ENCODE measurements at regions not wholly inside any gene's neighbourhood (a gene's known extent, or its start where the extent isn't known, plus 50 kb on each side); places are given as distances from the start of the nearest gene placed in this dataset.

DNA sequence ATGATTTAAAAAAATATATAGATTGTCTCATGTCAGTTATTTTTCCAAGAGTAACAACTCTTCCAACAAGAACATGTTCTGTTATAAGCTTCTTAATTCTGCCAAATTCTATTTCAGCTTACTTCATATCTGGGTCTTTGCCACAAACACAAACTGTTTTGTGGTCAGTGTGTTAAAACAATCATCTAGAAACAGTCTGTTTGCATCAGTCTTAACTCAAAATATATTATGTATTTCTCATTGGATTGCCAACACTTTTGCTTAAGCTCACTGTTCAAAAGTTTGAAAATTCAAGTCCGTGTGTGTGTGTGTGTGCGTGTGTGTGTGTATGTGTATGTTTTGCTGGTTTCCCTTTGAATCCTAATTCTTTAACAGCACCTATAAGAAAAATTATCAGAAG, 752.3 kb upstream of the NDST4 start:
- no peak for TF ChIP-seq POLR2AphosphoS5 (IDR thresholded peaks at IDR 0.05; ENCODE audit: low read depth, low read length)
- TF ChIP-seq SIN3A (IDR thresholded peaks at IDR 0.05; ENCODE audit: borderline replicate concordance, insufficient read depth, low read length) = no peak
- no peak for TF ChIP-seq TAF1 (IDR thresholded peaks at IDR 0.05; ENCODE audit: borderline replicate concordance, insufficient read depth, low read length)
- TF ChIP-seq, protein P1, sequence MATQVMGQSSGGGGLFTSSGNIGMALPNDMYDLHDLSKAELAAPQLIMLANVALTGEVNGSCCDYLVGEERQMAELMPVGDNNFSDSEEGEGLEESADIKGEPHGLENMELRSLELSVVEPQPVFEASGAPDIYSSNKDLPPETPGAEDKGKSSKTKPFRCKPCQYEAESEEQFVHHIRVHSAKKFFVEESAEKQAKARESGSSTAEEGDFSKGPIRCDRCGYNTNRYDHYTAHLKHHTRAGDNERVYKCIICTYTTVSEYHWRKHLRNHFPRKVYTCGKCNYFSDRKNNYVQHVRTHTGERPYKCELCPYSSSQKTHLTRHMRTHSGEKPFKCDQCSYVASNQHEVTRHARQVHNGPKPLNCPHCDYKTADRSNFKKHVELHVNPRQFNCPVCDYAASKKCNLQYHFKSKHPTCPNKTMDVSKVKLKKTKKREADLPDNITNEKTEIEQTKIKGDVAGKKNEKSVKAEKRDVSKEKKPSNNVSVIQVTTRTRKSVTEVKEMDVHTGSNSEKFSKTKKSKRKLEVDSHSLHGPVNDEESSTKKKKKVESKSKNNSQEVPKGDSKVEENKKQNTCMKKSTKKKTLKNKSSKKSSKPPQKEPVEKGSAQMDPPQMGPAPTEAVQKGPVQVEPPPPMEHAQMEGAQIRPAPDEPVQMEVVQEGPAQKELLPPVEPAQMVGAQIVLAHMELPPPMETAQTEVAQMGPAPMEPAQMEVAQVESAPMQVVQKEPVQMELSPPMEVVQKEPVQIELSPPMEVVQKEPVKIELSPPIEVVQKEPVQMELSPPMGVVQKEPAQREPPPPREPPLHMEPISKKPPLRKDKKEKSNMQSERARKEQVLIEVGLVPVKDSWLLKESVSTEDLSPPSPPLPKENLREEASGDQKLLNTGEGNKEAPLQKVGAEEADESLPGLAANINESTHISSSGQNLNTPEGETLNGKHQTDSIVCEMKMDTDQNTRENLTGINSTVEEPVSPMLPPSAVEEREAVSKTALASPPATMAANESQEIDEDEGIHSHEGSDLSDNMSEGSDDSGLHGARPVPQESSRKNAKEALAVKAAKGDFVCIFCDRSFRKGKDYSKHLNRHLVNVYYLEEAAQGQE (IDR thresholded peaks at IDR 0.05; ENCODE audit: insufficient read depth in 1 of 2, low read depth in 2 of 2, low read length in 2 of 2) = no peak
- no peak for TF ChIP-seq FOXP2 (optimal IDR thresholded peaks at IDR 0.05; ENCODE audit: borderline replicate concordance, extremely low read depth, extremely low read length, insufficient read depth)

DNA sequence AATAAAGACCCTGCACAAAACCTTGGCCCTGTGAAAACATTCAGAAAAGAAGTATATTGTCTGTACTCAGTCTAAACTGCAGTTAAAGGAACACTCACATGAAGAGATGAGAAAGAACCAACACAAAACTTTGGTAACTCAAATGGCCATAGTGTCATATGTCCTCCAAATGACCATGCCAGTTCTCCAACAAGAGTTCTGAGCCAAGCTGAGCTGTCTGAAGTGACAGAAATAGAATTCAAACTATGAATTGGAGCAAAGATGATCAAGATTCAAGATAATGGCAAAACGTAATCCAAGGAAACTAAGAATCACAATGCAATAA, 739.3 kb upstream of the NDST4 start:
- TF ChIP-seq POLR2AphosphoS5 (IDR thresholded peaks at IDR 0.05; ENCODE audit: low read depth, low read length) (no peak), SIN3A (IDR thresholded peaks at IDR 0.05; ENCODE audit: borderline replicate concordance, insufficient read depth, low read length) (no peak), TAF1 (IDR thresholded peaks at IDR 0.05; ENCODE audit: borderline replicate concordance, insufficient read depth, low read length) (no peak), FOXP2 (optimal IDR thresholded peaks at IDR 0.05; ENCODE audit: borderline replicate concordance, extremely low read depth, extremely low read length, insufficient read depth) (no peak)
- TF ChIP-seq, protein P1 (IDR thresholded peaks at IDR 0.05; ENCODE audit: insufficient read depth in 1 of 2, low read depth in 2 of 2, low read length in 2 of 2) = no peak

DNA sequence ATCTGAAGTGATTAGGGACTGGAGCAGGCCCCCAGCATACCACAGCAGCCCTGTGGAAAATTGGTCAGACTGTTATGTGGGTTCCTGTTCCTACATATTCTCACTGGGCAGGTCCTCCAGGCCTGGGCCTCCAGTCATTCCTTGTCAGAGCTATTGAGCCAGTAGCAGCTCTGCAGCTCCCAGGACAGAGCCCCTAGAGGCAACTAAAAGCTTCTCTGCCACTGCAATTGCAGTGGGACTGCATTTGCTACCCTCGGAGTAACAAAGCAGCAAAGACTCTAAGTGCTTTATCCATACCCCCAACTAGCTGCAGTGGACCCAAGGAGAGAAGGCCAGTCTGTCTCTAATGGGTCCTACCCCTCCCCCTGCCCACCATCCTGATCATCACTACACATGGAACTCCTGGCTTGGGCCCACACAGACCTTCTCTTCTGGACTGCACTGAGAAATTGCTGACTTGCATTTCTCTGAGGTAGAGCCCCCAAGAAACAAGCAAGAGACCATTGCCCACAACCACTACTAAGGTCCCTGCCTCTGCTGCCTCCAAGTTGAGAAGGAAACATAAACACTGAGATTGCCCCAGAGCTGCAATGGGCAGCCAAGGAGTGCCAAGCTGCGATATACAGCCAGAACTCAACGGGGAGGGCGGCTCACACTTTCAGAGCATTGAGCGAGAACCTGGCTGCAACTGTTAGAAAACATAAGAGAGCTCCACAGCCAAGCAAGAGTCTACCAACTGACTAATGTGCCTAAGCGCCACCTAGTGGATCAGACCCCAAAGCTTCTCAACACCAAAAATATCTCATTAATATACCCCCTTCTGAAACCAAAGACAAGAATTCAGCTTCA, 738.7 kb upstream of the NDST4 start:
- TF ChIP-seq FOXP2 (optimal IDR thresholded peaks at IDR 0.05; ENCODE audit: borderline replicate concordance, extremely low read depth, extremely low read length, insufficient read depth) = no peak
- TF ChIP-seq TAF1 (IDR thresholded peaks at IDR 0.05; ENCODE audit: borderline replicate concordance, insufficient read depth, low read length) = no peak
- TF ChIP-seq, protein P1 (IDR thresholded peaks at IDR 0.05; ENCODE audit: insufficient read depth in 1 of 2, low read depth in 2 of 2, low read length in 2 of 2) = no peak
- TF ChIP-seq SIN3A (IDR thresholded peaks at IDR 0.05; ENCODE audit: borderline replicate concordance, insufficient read depth, low read length) = no peak
- no peak for TF ChIP-seq POLR2AphosphoS5 (IDR thresholded peaks at IDR 0.05; ENCODE audit: low read depth, low read length)

DNA sequence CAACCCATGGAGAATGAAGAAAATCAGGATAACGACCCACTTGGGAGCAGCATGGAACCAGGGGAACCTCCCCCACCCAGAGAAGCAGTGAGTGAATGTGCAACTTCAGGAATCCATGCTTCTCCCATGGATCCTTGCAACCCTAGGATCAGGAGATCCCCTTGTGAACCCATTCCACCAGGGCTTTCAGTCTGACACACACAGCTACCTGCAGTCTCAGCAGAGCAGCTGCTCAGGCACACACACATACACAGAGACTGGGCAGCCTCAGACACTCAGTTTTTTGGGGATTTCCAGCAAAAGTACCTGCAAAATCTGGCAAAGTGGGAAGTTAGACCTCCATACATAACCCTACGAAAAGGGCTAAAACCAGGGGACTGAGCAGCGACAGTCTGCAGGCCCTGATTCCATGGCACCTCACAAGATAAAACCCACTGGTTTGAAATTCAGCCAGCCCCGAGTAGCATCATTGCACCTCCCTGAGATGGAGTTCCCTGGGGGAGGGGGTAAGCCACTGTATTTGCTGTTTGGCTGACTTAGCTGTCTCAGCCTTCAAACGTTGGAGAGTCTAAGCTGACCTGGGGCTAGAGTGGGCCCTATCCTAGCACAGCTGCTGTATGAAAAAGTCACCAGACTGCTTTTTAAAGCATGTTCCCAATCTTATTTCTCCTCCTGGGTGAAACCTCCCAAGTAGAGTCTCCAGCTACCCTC, 737.5 kb upstream of the NDST4 start:
- TF ChIP-seq FOXP2 (optimal IDR thresholded peaks at IDR 0.05; ENCODE audit: borderline replicate concordance, extremely low read depth, extremely low read length, insufficient read depth) (no peak), TAF1 (IDR thresholded peaks at IDR 0.05; ENCODE audit: borderline replicate concordance, insufficient read depth, low read length) (no peak), POLR2AphosphoS5 (IDR thresholded peaks at IDR 0.05; ENCODE audit: low read depth, low read length) (no peak), SIN3A (IDR thresholded peaks at IDR 0.05; ENCODE audit: borderline replicate concordance, insufficient read depth, low read length) (no peak)
- TF ChIP-seq, protein P1 (IDR thresholded peaks at IDR 0.05; ENCODE audit: insufficient read depth in 1 of 2, low read depth in 2 of 2, low read length in 2 of 2) = no peak

Measured in PFSK-1 (cell line).